ENCODE measurements at regions not wholly inside any gene's neighbourhood (a gene's known extent, or its start where the extent isn't known, plus 50 kb on each side); places are given as distances from the start of the nearest gene placed in this dataset.

DNA sequence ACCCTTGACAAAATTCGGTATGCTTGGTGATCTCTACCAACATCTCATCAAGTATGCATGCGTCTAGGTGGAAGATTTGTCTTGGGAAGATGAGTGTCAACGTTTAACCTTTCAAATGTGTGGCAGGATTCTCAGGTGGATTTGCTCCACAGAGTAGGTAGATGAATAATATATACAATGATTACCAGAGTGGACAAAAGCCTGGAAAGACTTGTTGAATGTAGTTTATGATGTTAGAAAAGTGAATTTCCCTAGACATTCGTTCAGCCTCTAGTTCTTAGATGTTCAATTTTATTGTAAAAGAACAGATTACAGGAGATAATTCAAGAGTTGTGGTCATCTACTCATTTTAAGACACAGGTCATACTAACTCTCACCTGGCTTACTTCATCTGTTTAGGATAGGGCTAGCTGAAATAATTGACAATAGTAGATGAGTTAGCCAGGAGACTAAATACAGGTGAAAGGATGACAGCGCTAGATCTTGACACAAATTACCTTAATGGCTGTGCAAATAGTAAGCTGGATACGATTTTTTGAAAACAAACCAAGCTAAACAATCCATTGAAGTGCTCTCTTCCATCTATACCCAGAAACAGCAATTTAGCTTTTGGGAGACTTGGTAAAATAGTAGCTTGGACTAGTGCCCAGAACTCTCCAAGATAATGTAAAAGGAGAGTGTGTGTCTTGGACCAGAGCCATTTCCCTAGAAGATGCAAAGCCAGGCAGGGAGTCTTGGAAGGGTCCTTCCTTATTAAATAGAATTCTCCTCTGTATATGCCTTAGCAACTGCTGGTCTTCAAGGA is 168.0 kb downstream of the DACT1 start (continued):
- TF ChIP-seq ZNF382 (CRISPR knock-in tag; IDR thresholded peaks at IDR 0.05; ENCODE audit: borderline replicate concordance): no peak

- intact Hi-C loops (cut with micrococcal nuclease; ENCODE audit: unreplicated experiment): no loop called here
- POLR2A ChIA-PET: no interaction called here
- Histone ChIP-seq H3K27me3 (ENCODE audit: control insufficient read depth in 1 of 2, insufficient read depth in 2 of 2, low read length in 2 of 2) (no peaks in the 10 kb centered on the region), H3K36me3 (replicated peaks in 1 of 2; ENCODE audit: control insufficient read depth in 1 of 2, insufficient read depth in 2 of 2, low read length in 2 of 2) (no peaks in the 10 kb centered on the region), H3K9me3 (ENCODE audit: low read length) (no peaks in the 10 kb centered on the region), H3K4me1 (ENCODE audit: insufficient read depth, low read length) (no peaks in the 10 kb centered on the region), H3K9ac (ENCODE audit: insufficient read depth, low read depth, low read length) (no peak overlapping the region), H3K4me2 (ENCODE audit: low read depth, low read length) (no peak overlapping the region), H3K27ac (ENCODE audit: extremely low read length, insufficient read depth, low read length) (no peak overlapping the region), H3K4me3 (replicated peaks in 1 of 3; ENCODE audit: insufficient read depth in 1 of 3, low read depth in 2 of 3, low read length in 3 of 3) (no peak overlapping the region), H4K20me1 (ENCODE audit: insufficient read depth, low read length) (no peaks in the 10 kb centered on the region), H3K79me2 (ENCODE audit: insufficient read depth, low read length) (no peaks in the 10 kb centered on the region), H2AFZ (ENCODE audit: low read length) (no peak overlapping the region)
- CTCF ChIA-PET (ENCODE audit: low intra/inter-chr PET ratio, low total read pairs): no interaction called here
- DNase-seq (ENCODE audit: low spot score) (no peak), ATAC-seq (no peak), FAIRE-seq (no peak)
- in situ Hi-C loops (cut with HindIII; ENCODE audit: extremely low pct_ligation_motif_present, low pct_unique_long_range_greater_than_20kb): no loop called here
- TF ChIP-seq TEAD3 (CRISPR knock-in tag; optimal IDR thresholded peaks at IDR 0.05; ENCODE audit: borderline replicate concordance) (no peak), ZNF333 (CRISPR knock-in tag; IDR thresholded peaks at IDR 0.05; ENCODE audit: borderline replicate concordance) (no peak)
- BruUV-seq (replicated peaks): no TSS peak
Measured at GRCh38 chr14:58807191-58807590, 169.4 kb downstream of the DACT1 start.

GRCh38 chr14:58808828-58809227 is 171.1 kb downstream of the DACT1 start:
- H3K9me3 ChIP-seq (ENCODE audit: low read length): no peaks in the 10 kb centered on the region
- H3K4me2 ChIP-seq (ENCODE audit: low read depth, low read length): no peak overlapping the region
- no peaks in the 10 kb centered on the region for H3K79me2 ChIP-seq (ENCODE audit: insufficient read depth, low read length)
- no peaks in the 10 kb centered on the region for H3K27me3 ChIP-seq (ENCODE audit: control insufficient read depth in 1 of 2, insufficient read depth in 2 of 2, low read length in 2 of 2)
- no TSS peak for BruUV-seq (replicated peaks)
- no peak overlapping the region for H3K9ac ChIP-seq (ENCODE audit: insufficient read depth, low read depth, low read length)
- no peaks in the 10 kb centered on the region for H3K36me3 ChIP-seq (replicated peaks in 1 of 2; ENCODE audit: control insufficient read depth in 1 of 2, insufficient read depth in 2 of 2, low read length in 2 of 2)
- intact Hi-C loops (cut with micrococcal nuclease; ENCODE audit: unreplicated experiment): no loop called here
- 22% methylated on average over 4 of the region's 4 CpGs for WGBS (ENCODE audit: low lambda C conversion rate)
- H3K4me3 ChIP-seq (replicated peaks in 1 of 3; ENCODE audit: insufficient read depth in 1 of 3, low read depth in 2 of 3, low read length in 3 of 3): no peak overlapping the region
- POLR2A ChIA-PET: no interaction called here
- CTCF ChIA-PET (ENCODE audit: low intra/inter-chr PET ratio, low total read pairs): no interaction called here
- no peak for DNase-seq (ENCODE audit: low spot score)
- no peaks in the 10 kb centered on the region for H4K20me1 ChIP-seq (ENCODE audit: insufficient read depth, low read length)
- ATAC-seq: no peak
- no peak overlapping the region for H2AFZ ChIP-seq (ENCODE audit: low read length)
- H3K4me1 ChIP-seq (ENCODE audit: insufficient read depth, low read length): peaks cover 3% of the 10 kb centered on the region; the same call in 1 of the 2 replicates
- FAIRE-seq: no peak
- in situ Hi-C loops (cut with HindIII; ENCODE audit: extremely low pct_ligation_motif_present, low pct_unique_long_range_greater_than_20kb): no loop called here
- H3K27ac ChIP-seq (ENCODE audit: extremely low read length, insufficient read depth, low read length): no peak overlapping the region
- TF ChIP-seq GTF2F1 (IDR thresholded peaks at IDR 0.05; ENCODE audit: low read length) (no peak), ZNF577 (CRISPR knock-in tag; IDR thresholded peaks at IDR 0.05; ENCODE audit: borderline replicate concordance, low read depth) (no peak), ZNF687 (CRISPR knock-in tag; IDR thresholded peaks at IDR 0.05) (no peak), ZFP36 (IDR thresholded peaks at IDR 0.05; ENCODE audit: borderline replicate concordance, low read depth, low read length, partially characterized antibody) (no peak), RNF2 (conservative IDR thresholded peaks at IDR 0.05; ENCODE audit: low read depth) (no peak), SP1 (IDR thresholded peaks at IDR 0.05) (no peak), SP1 (CRISPR knock-in tag; IDR thresholded peaks at IDR 0.05) (no peak)
- TF ChIP-seq, protein P1, sequence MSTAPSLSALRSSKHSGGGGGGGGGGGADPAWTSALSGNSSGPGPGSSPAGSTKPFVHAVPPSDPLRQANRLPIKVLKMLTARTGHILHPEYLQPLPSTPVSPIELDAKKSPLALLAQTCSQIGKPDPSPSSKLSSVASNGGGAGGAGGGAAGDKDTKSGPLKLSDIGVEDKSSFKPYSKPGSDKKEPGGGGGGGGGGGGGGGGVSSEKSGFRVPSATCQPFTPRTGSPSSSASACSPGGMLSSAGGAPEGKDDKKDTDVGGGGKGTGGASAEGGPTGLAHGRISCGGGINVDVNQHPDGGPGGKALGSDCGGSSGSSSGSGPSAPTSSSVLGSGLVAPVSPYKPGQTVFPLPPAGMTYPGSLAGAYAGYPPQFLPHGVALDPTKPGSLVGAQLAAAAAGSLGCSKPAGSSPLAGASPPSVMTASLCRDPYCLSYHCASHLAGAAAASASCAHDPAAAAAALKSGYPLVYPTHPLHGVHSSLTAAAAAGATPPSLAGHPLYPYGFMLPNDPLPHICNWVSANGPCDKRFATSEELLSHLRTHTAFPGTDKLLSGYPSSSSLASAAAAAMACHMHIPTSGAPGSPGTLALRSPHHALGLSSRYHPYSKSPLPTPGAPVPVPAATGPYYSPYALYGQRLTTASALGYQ (CRISPR knock-in tag; IDR thresholded peaks at IDR 0.05): no peak

Measured in HepG2 (cell line).